Ascending aorta (tissue), 2 donors: ENCODE measurements at regions not wholly inside any gene's neighbourhood (a gene's known extent, or its start where the extent isn't known, plus 50 kb on each side); places are given as distances from the start of the nearest gene placed in this dataset.

Source experiments
- DNase-seq, 2 donors: peaks; one replicate each; pipeline ENCODE4 v3.0.0-alpha.2; 2019; ENCODE audit warnings: low spot score in 2 of 2
- H3K27ac ChIP-seq, 2 donors: fragments of 200-600 bp; sonication (generic); one replicate each; pipeline ENCODE4 v1.5.1; 2016 to 2017; ENCODE audit warnings: mild to moderate bottlenecking in 1 of 2
- H3K27me3 ChIP-seq: fragments of 200-600 bp; sonication (generic); one replicate; pipeline ENCODE4 v1.5.1; 2017
- H3K36me3 ChIP-seq, 2 donors: fragments of 200-600 bp; sonication (generic); one replicate each; pipeline ENCODE4 v1.5.1; 2016
- H3K4me1 ChIP-seq, 2 donors: fragments of 200-600 bp; sonication (generic); one replicate each; pipeline ENCODE4 v1.5.1; 2016 to 2017; ENCODE audit warnings: mild to moderate bottlenecking in 1 of 2
- H3K4me3 ChIP-seq, 2 donors: fragments of 200-600 bp; sonication (generic); one replicate each; pipeline ENCODE4 v1.5.1; 2016 to 2017; ENCODE audit warnings: mild to moderate bottlenecking in 1 of 2
- H3K9me3 ChIP-seq, 2 donors: fragments of 200-600 bp; sonication (generic); one replicate each; pipeline ENCODE4 v1.5.1; 2016
- intact Hi-C: fragments of 100-400 bp; cut with DNase I; formaldehyde crosslinking; loops from one replicate; pipeline ENCODE4 v1.15.1; 2023
- TF ChIP-seq, protein P1 (sequence below), 3 experiments: fragments of 200-600 bp in 2 of 3; fragments of 450-650 bp in 1 of 3; sonication (generic) in 2 of 3; IDR thresholded peaks; one replicate each; pipeline ENCODE4 v1.5.1; 2016 to 2019; ENCODE audit warnings: antibody characterized with exemption in 3 of 3, mild to moderate bottlenecking in 1 of 3, moderate library complexity in 1 of 3

DNA sequence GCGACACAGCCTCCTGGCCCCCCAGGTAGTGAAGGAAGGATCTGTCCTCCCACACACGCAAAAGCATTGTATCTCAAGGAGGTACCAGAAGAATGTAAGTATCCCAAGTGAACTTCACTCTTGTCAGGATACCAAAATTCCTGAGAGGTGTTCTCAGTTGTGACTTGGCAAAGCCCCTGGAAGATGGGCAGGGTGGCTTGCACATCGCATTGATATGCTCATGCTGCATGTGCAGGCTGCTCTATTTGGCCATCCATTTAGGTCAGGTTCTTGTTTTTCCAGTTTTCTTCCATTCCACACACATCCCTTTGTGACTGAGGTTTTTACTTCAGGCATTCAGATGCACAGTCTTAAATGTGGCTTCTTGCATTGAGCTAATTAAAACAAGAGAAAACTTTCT lies 382.8 kb downstream of the FOXO1 start:
- DNase-seq, result no peak
- Histone ChIP-seq H3K9me3 (no peaks in the 10 kb centered on the region), H3K4me1 (no peaks in the 10 kb centered on the region), H3K27ac (no peak overlapping the region), H3K36me3 (no peaks in the 10 kb centered on the region), H3K4me3 (no peak overlapping the region), H3K27me3 (no peaks in the 10 kb centered on the region)
- intact Hi-C loops, result no loop called here
- TF ChIP-seq, protein P1, sequence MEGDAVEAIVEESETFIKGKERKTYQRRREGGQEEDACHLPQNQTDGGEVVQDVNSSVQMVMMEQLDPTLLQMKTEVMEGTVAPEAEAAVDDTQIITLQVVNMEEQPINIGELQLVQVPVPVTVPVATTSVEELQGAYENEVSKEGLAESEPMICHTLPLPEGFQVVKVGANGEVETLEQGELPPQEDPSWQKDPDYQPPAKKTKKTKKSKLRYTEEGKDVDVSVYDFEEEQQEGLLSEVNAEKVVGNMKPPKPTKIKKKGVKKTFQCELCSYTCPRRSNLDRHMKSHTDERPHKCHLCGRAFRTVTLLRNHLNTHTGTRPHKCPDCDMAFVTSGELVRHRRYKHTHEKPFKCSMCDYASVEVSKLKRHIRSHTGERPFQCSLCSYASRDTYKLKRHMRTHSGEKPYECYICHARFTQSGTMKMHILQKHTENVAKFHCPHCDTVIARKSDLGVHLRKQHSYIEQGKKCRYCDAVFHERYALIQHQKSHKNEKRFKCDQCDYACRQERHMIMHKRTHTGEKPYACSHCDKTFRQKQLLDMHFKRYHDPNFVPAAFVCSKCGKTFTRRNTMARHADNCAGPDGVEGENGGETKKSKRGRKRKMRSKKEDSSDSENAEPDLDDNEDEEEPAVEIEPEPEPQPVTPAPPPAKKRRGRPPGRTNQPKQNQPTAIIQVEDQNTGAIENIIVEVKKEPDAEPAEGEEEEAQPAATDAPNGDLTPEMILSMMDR (IDR thresholded peaks at IDR 0.05), result no peak

DNA sequence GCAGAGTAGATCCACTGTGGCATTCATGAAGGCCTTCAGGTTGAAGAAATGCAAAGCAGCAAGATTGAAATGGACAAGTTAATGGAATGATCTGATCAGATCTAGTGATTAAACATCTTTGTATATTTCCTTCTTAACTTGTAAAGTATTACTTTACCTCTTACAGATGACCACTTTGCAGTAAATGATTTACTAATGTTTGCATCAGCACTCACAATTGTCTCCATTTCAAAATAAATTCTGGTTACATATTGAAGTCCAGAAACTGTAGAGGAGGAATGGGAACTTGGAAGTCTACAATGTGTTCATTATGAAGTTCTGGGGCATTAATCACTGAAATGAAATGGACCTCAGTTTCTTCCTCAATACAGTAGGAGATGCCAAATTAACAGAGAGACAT lies 380.8 kb downstream of the FOXO1 start:
- Histone ChIP-seq H3K27ac (no peak overlapping the region), H3K36me3 (no peaks in the 10 kb centered on the region), H3K9me3 (no peaks in the 10 kb centered on the region), H3K4me3 (no peak overlapping the region), H3K4me1 (no peaks in the 10 kb centered on the region), H3K27me3 (no peaks in the 10 kb centered on the region)
- intact Hi-C loops, result no loop called here
- DNase-seq, result no peak
- TF ChIP-seq, protein P1 (IDR thresholded peaks at IDR 0.05), result no peak

DNA sequence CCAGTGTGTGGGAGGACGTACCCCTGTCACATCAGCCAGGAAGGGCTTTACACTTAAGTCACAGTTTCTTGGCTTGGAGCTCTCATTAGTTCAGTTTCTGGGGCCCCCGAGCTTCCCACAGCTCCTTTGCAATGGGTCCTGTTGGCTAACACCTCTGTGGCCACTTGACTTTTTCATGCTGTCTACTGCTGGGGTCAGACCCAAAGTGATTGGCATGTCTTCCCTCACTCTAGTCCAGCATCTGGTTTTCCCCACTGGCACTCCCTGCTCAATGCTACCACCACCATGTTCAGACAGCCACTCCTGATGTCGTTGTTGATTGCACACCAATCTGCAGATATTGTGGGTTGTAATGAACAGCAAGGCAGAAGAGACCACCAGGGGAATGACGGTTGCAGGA lies 379.0 kb downstream of the FOXO1 start:
- Histone ChIP-seq H3K4me3 (no peak overlapping the region), H3K9me3 (no peaks in the 10 kb centered on the region), H3K27me3 (no peaks in the 10 kb centered on the region), H3K4me1 (no peaks in the 10 kb centered on the region), H3K36me3 (no peaks in the 10 kb centered on the region), H3K27ac (no peak overlapping the region)
- no peak for DNase-seq
- TF ChIP-seq, protein P1 (IDR thresholded peaks at IDR 0.05), result no peak
- intact Hi-C loops, result no loop called here

DNA sequence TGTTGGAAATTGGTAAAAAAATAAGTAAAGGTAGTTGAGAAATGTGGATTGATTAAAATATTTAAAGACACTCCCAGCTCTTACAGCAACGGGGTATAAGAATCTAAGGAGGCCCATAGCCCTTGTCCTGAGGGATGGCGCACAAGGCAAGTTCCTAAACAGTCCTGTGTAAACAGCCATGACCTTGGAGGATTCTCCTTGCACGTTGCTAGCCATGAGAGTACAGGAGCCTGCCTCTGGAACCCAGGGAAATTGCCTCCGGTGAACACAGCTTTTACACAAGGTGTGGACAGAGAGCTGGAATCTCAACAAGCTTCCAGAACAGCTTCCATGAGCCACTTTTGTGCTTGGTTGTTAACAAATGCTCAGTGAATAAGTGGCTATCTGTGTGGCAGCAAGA lies 378.2 kb downstream of the FOXO1 start:
- Histone ChIP-seq H3K27ac (no peak overlapping the region), H3K4me3 (no peak overlapping the region), H3K4me1 (no peaks in the 10 kb centered on the region), H3K9me3 (no peaks in the 10 kb centered on the region), H3K27me3 (no peaks in the 10 kb centered on the region), H3K36me3 (no peaks in the 10 kb centered on the region)
- no peak for DNase-seq
- intact Hi-C loops, result no loop called here
- TF ChIP-seq, protein P1 (IDR thresholded peaks at IDR 0.05), result no peak

DNA sequence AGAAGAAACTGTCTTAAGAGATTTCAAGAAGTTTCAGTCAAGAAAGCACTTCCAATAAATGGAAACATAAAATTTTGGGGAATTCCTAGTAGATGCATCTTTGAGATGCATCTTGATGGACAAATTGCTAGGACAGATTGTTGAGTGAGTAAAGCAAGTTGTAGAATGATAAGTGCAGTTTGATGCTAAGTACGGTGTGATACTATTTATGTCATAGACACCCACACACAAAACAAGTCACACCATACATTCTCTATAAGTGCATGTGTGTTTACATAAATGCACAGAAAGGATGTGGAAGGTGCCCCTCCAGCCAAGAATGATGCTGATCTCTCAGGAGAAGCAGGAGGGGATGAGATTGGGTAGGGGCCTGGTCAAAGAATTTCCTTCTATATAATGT lies 375.7 kb downstream of the FOXO1 start:
- no peaks in the 10 kb centered on the region for H3K27me3 ChIP-seq
- DNase-seq, result no peak
- intact Hi-C loops, result no loop called here
- H3K4me3 ChIP-seq, result no peak overlapping the region
- H3K4me1 ChIP-seq, result no peaks in the 10 kb centered on the region
- TF ChIP-seq, protein P1 (IDR thresholded peaks at IDR 0.05), result no peak
- no peak overlapping the region for H3K27ac ChIP-seq
- no peaks in the 10 kb centered on the region for H3K9me3 ChIP-seq
- H3K36me3 ChIP-seq, result no peaks in the 10 kb centered on the region

DNA sequence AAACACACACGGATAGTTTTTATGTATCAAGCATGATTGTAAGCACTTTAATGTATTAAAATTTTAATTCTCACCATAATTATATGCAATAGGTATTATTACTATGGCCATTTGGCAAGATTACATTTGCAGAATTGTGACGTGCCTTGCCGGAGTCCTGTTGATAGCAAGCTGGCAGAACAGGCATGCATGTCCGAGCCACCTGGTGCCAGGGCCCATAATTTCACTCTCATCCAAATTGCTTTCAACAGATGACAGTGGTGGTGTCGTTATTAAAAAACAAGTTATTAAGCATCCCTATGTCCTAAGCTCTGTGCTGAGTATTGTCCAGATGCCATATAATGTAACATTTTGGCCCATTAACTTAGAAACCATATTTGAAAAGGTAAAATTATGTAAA lies 374.3 kb downstream of the FOXO1 start:
- no peaks in the 10 kb centered on the region for H3K4me1 ChIP-seq
- TF ChIP-seq, protein P1 (IDR thresholded peaks at IDR 0.05), result no peak
- intact Hi-C loops, result no loop called here

More for the DNA sequence above, 374.3 kb downstream of the FOXO1 start:
- no peak for DNase-seq
- H3K27me3 ChIP-seq, result no peaks in the 10 kb centered on the region
- H3K4me3 ChIP-seq, result no peak overlapping the region
- H3K9me3 ChIP-seq, result peaks cover 0 to 4% of the 10 kb centered on the region in 2 donors
- H3K36me3 ChIP-seq, result no peaks in the 10 kb centered on the region
- H3K27ac ChIP-seq, result no peak overlapping the region
